ENCODE measurements at regions not wholly inside any gene's neighbourhood (a gene's known extent, or its start where the extent isn't known, plus 50 kb on each side); places are given as distances from the start of the nearest gene placed in this dataset.

- TF ChIP-seq CTCF (IDR thresholded peaks at IDR 0.05; ENCODE audit: low read depth, low read length) (no peak), POLR2A (IDR thresholded peaks at IDR 0.05; ENCODE audit: extremely low read depth, insufficient read length) (no peak)
These were observed 587.4 kb downstream of the METTL4 start for GRCh38 chr18:1983746-1984515.
